ENCODE measurements at regions not wholly inside any gene's neighbourhood (a gene's known extent, or its start where the extent isn't known, plus 50 kb on each side); places are given as distances from the start of the nearest gene placed in this dataset.

DNA sequence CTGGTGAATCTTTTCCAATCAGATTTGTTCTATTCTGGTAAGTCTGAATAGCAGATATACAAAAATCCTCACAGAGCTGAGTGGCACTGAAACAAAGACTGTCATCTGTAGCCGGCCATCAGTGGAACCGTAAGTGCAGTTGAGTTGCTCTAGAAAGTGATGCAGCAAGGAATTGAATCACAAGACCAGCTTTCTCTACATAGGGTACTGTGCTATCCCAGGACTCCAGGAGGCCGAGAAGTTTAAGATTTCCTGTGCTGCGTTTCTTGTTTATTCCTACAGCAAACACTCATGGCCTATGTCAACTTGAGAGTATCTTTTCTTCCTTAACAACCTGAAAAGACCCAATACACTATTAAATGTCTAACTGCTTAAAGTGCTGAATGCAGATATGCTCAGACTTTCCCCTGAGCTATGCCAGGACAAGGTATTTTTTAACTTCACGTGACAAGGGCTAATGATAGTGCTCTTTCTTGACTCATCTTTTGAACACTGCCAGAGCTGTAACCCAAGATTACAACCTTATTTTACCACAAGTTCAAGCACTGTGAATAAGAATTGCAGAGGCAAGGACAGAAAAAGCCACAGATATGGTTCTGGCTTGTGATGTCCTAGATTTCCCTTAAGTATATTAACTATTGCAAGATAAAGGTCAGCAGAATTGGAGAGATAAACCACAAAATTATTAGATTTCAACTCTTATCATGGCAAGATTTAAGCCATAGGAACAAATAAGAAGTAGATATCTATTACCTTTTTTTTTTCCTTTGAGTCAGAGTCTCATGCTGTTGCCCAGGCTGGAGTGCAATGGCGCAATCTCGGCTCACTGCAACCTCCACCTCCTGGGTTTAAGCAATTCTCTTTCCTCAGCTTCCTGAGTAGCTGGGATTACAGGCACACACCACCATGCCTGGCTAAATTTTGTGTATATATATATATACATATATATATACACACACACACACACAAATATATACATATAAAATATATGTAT lies 71.6 kb downstream of the GJA1 start:
- Histone ChIP-seq H3K4me3 (ENCODE audit: low read length in 3 of 3) (no peak overlapping the region), H3K9me3 (ENCODE audit: control insufficient read depth in 2 of 3, insufficient read depth in 1 of 3, low read length in 3 of 3) (no peaks in the 10 kb centered on the region), H3K27me3 (ENCODE audit: control insufficient read depth, insufficient read depth, low read length) (no peaks in the 10 kb centered on the region), H3K27ac (ENCODE audit: low read depth in 2 of 2, low read length in 2 of 2) (no peak overlapping the region), H3K4me1 (ENCODE audit: control insufficient read depth in 2 of 3, insufficient read depth in 2 of 3, low read depth in 1 of 3, low read length in 3 of 3) (no peaks in the 10 kb centered on the region), H3K9ac (ENCODE audit: low read length in 3 of 3) (no peak overlapping the region), H3K36me3 (ENCODE audit: control insufficient read depth in 2 of 3, insufficient read depth in 3 of 3, low read length in 3 of 3) (no peaks in the 10 kb centered on the region)
- intact Hi-C loops (cut with DNase I), result no loop called here
- FAIRE-seq, result no peak
- no peak for DNase-seq
- TF ChIP-seq, protein P1, sequence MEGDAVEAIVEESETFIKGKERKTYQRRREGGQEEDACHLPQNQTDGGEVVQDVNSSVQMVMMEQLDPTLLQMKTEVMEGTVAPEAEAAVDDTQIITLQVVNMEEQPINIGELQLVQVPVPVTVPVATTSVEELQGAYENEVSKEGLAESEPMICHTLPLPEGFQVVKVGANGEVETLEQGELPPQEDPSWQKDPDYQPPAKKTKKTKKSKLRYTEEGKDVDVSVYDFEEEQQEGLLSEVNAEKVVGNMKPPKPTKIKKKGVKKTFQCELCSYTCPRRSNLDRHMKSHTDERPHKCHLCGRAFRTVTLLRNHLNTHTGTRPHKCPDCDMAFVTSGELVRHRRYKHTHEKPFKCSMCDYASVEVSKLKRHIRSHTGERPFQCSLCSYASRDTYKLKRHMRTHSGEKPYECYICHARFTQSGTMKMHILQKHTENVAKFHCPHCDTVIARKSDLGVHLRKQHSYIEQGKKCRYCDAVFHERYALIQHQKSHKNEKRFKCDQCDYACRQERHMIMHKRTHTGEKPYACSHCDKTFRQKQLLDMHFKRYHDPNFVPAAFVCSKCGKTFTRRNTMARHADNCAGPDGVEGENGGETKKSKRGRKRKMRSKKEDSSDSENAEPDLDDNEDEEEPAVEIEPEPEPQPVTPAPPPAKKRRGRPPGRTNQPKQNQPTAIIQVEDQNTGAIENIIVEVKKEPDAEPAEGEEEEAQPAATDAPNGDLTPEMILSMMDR (IDR thresholded peaks at IDR 0.05; ENCODE audit: borderline replicate concordance, extremely low read depth, insufficient read depth), result no peak

DNA sequence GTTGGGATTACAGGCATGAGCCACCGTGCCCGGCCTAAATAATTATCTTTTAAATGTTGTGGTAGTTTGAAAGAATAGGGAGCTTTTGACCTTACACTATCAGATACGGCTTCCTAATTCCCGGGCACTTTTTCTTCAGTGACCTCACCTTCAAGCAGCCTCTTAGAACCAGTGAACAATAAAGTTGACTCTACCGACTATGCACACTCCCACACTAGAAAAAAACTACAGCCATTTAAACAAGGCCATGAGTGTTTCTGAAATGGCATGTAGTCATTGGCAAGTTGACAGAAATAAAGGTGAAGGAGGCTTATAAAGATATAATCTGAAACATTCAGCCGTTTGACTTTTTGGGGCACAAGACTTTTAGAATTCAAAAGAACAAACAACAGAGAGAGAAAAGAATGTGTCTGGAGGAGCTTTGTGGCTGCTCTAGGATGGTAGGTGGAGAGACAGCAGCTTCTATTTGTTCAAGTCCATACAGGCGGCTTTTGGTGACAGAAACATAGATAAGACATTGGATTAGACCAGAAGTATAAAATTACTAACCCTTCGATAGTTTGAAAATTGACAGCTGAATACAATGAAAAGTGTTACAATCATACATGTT lies 75.2 kb downstream of the GJA1 start:
- no peaks in the 10 kb centered on the region for H3K27me3 ChIP-seq (ENCODE audit: control insufficient read depth, insufficient read depth, low read length)
- H3K9me3 ChIP-seq (ENCODE audit: control insufficient read depth in 2 of 3, insufficient read depth in 1 of 3, low read length in 3 of 3), result no peaks in the 10 kb centered on the region
- FAIRE-seq, result no peak
- no peak overlapping the region for H3K4me3 ChIP-seq (ENCODE audit: low read length in 3 of 3)
- no peaks in the 10 kb centered on the region for H3K4me1 ChIP-seq (ENCODE audit: control insufficient read depth in 2 of 3, insufficient read depth in 2 of 3, low read depth in 1 of 3, low read length in 3 of 3)
- no peak overlapping the region for H3K9ac ChIP-seq (ENCODE audit: low read length in 3 of 3)
- no peak for DNase-seq
- TF ChIP-seq, protein P1 (IDR thresholded peaks at IDR 0.05; ENCODE audit: borderline replicate concordance, extremely low read depth, insufficient read depth), result no peak
- H3K36me3 ChIP-seq (ENCODE audit: control insufficient read depth in 2 of 3, insufficient read depth in 3 of 3, low read length in 3 of 3), result no peaks in the 10 kb centered on the region
- intact Hi-C loops (cut with DNase I), result no loop called here
- H3K27ac ChIP-seq (ENCODE audit: low read depth in 2 of 2, low read length in 2 of 2), result no peak overlapping the region

DNA sequence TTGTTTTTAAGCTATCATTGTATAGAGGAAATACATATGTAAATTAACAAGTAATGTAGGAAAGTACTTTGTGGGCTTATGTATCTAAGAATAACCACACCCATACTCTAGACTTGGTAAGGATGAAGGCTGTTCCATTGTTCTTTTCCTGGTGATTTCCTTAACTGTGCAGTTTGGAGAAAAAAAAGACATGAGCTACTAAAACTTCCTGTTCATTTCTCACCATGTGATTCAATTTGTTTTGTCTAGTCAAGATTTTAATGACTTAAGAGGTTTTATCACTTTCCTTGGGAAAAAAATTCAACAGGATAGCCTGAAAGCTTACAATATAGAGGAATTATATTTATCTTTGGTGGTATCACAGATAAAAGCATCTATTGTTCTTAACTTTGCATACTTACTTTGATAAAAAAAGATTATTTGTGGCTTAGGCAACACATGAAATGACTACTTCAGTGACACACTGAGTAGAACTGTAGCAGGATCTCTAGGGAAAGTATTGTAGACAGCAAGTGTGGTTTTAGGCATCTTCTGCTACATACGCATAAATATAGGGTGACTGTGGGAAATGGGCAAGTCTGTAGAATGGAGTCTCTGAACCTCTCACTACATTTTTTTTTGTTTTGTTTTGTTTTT lies 80.3 kb downstream of the GJA1 start:
- Histone ChIP-seq H3K9ac (ENCODE audit: low read length in 3 of 3) (no peak overlapping the region), H3K36me3 (ENCODE audit: control insufficient read depth in 2 of 3, insufficient read depth in 3 of 3, low read length in 3 of 3) (no peaks in the 10 kb centered on the region), H3K4me3 (ENCODE audit: low read length in 3 of 3) (no peak overlapping the region), H3K27me3 (ENCODE audit: control insufficient read depth, insufficient read depth, low read length) (no peaks in the 10 kb centered on the region), H3K4me1 (ENCODE audit: control insufficient read depth in 2 of 3, insufficient read depth in 2 of 3, low read depth in 1 of 3, low read length in 3 of 3) (no peaks in the 10 kb centered on the region), H3K27ac (ENCODE audit: low read depth in 2 of 2, low read length in 2 of 2) (no peak overlapping the region), H3K9me3 (ENCODE audit: control insufficient read depth in 2 of 3, insufficient read depth in 1 of 3, low read length in 3 of 3) (no peaks in the 10 kb centered on the region)
- FAIRE-seq, result no peak
- no peak for DNase-seq
- intact Hi-C loops (cut with DNase I), result no loop called here
- TF ChIP-seq, protein P1 (IDR thresholded peaks at IDR 0.05; ENCODE audit: borderline replicate concordance, extremely low read depth, insufficient read depth), result no peak
